Fibroblast of lung (primary cell): ENCODE measurements at regions not wholly inside any gene's neighbourhood (a gene's known extent, or its start where the extent isn't known, plus 50 kb on each side); places are given as distances from the start of the nearest gene placed in this dataset.

ENCODE experiments used
- DNase-seq, 2 donors: peaks; one replicate each; pipeline versions ENCODE4 v3.0.0 to v3.0.0-alpha.2; 2010; ENCODE audit warnings: low read depth in 2 of 2
- H2AFZ ChIP-seq: 2 replicates; pipeline ENCODE4 v1.5.1; 2012; ENCODE audit warnings: low read length, control low read depth, inconsistent platforms
- H3K27ac ChIP-seq: 2 replicates; pipeline ENCODE4 v1.5.1; 2011; ENCODE audit warnings: low read length, control low read depth; ENCODE audit not compliant: insufficient read depth
- H3K27me3 ChIP-seq: 2 replicates; pipeline ENCODE4 v1.5.1; 2011; ENCODE audit warnings: mild to moderate bottlenecking, low read length; ENCODE audit not compliant: control insufficient read depth, insufficient read depth
- H3K36me3 ChIP-seq: 2 replicates; pipeline ENCODE4 v1.5.1; 2011; ENCODE audit warnings: low read length; ENCODE audit not compliant: control insufficient read depth, insufficient read depth
- H3K4me1 ChIP-seq: 2 replicates; pipeline ENCODE4 v1.5.1; 2011; ENCODE audit warnings: low read length; ENCODE audit not compliant: control insufficient read depth, insufficient read depth; ENCODE audit errors: extremely low read depth
- H3K4me2 ChIP-seq: 2 replicates; pipeline ENCODE4 v1.5.1; 2011; ENCODE audit warnings: low read length, control low read depth; ENCODE audit not compliant: insufficient read depth; ENCODE audit errors: extremely low read depth
- H3K4me3 ChIP-seq, 4 experiments: fragments of 200-600 bp in 1 of 4; sonication (generic) in 1 of 4; replicated peaks in 1 of 4; 2 replicates each; pipeline ENCODE4 v1.5.1; 2011 to 2016; ENCODE audit warnings: low read length in 4 of 4, low read depth in 3 of 4, mild to moderate bottlenecking in 3 of 4, control low read depth in 2 of 4, inconsistent platforms in 1 of 4, mixed read lengths in 1 of 4; ENCODE audit not compliant: insufficient read depth in 1 of 4; ENCODE audit errors: control extremely low read depth in 1 of 4
- H3K79me2 ChIP-seq: 2 replicates; pipeline ENCODE4 v1.5.1; 2012; ENCODE audit warnings: mild to moderate bottlenecking, low read length, inconsistent platforms; ENCODE audit not compliant: control insufficient read depth, insufficient read depth
- H3K9ac ChIP-seq: 2 replicates; pipeline ENCODE4 v1.5.1; 2011; ENCODE audit warnings: mild to moderate bottlenecking, low read length, control low read depth; ENCODE audit not compliant: insufficient read depth
- H3K9me3 ChIP-seq: 2 replicates; pipeline ENCODE4 v1.5.1; 2012; ENCODE audit warnings: low read depth, low read length; ENCODE audit not compliant: control insufficient read depth, insufficient read depth
- H4K20me1 ChIP-seq: 2 replicates; pipeline ENCODE4 v1.5.1; 2011; ENCODE audit warnings: low read length; ENCODE audit not compliant: control insufficient read depth, insufficient read depth; ENCODE audit errors: extremely low read depth
- EZH2 ChIP-seq: IDR thresholded peaks from 2 replicates; pipeline ENCODE4 v1.5.1; 2012; ENCODE audit warnings: low read length, control low read depth, mild to moderate bottlenecking; ENCODE audit errors: missing control alignments
- TF ChIP-seq, protein P1 (sequence below), 2 donors: IDR thresholded peaks in 1 of 2; conservative IDR thresholded peaks in 1 of 2; 1 replicate in 1 of 2; 2 replicates in 1 of 2; pipeline ENCODE4 v1.5.1; 2011 to 2012; ENCODE audit warnings: low read length in 2 of 2, control low read depth in 1 of 2, inconsistent platforms in 1 of 2, low read depth in 1 of 2, mild to moderate bottlenecking in 1 of 2

DNA sequence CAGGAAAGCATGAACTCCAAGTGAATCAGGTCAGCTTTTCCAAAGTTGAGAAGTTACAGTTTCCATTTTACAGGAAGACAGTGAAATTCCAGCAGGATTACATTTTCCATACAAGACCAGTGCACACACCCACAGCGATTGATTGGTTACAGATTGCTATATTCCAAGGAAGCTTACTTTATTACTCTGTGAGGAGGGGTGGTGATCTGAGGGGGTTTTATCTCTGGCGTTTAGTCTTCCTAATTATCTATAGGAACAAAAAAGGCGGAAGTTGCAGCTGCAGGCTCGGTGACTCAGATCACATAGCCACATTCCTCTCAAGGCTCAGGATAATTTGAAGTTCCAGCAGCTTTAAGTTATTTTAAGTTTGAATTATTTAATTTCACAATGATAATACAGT, 450.4 kb upstream of the NMUR2 start:
- H4K20me1 ChIP-seq, result no peaks in the 10 kb centered on the region
- H3K4me1 ChIP-seq, result no peaks in the 10 kb centered on the region
- H3K4me3 ChIP-seq, result no peak overlapping the region
- H2AFZ ChIP-seq, result no peak overlapping the region
- H3K9ac ChIP-seq, result no peak overlapping the region
- DNase-seq, result no peak
- H3K79me2 ChIP-seq, result no peaks in the 10 kb centered on the region
- no peaks in the 10 kb centered on the region for H3K36me3 ChIP-seq
- no peak overlapping the region for H3K27ac ChIP-seq
- no peak overlapping the region for H3K4me2 ChIP-seq
- H3K27me3 ChIP-seq, result no peaks in the 10 kb centered on the region
- no peaks in the 10 kb centered on the region for H3K9me3 ChIP-seq
- TF ChIP-seq, protein P1, sequence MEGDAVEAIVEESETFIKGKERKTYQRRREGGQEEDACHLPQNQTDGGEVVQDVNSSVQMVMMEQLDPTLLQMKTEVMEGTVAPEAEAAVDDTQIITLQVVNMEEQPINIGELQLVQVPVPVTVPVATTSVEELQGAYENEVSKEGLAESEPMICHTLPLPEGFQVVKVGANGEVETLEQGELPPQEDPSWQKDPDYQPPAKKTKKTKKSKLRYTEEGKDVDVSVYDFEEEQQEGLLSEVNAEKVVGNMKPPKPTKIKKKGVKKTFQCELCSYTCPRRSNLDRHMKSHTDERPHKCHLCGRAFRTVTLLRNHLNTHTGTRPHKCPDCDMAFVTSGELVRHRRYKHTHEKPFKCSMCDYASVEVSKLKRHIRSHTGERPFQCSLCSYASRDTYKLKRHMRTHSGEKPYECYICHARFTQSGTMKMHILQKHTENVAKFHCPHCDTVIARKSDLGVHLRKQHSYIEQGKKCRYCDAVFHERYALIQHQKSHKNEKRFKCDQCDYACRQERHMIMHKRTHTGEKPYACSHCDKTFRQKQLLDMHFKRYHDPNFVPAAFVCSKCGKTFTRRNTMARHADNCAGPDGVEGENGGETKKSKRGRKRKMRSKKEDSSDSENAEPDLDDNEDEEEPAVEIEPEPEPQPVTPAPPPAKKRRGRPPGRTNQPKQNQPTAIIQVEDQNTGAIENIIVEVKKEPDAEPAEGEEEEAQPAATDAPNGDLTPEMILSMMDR (conservative IDR thresholded peaks at IDR 0.05 in 1 of 2, IDR thresholded peaks at IDR 0.05 in 1 of 2; ENCODE audit: low read depth in 1 of 2, low read length in 2 of 2), result no peak
- TF ChIP-seq EZH2, result no peak

DNA sequence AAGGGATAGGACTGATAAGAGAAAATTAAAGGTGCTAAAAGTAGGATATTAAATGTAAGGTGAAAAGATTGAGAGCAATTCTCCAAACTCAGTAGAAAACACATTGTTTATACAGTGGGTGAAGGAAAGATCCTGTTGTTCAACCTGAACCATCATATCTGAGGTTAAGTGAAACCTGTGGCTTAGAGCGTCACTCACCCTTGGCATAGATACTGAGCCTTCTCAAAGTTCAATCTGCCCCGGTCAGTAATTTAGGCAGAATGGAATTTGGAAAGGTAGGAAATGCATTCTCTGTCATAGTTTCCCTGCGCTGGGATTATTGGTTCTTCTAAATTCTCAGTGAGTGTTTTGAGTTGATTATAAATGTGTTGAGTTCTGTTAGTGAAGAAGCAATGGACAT, 456.2 kb upstream of the NMUR2 start:
- no peak for TF ChIP-seq EZH2
- DNase-seq, result no peak
- Histone ChIP-seq H3K4me3 (no peak overlapping the region), H3K27me3 (no peaks in the 10 kb centered on the region), H3K4me2 (no peak overlapping the region), H3K4me1 (no peaks in the 10 kb centered on the region), H3K79me2 (no peaks in the 10 kb centered on the region), H3K9me3 (no peaks in the 10 kb centered on the region), H4K20me1 (no peaks in the 10 kb centered on the region), H3K9ac (no peak overlapping the region), H3K36me3 (no peaks in the 10 kb centered on the region), H2AFZ (no peak overlapping the region), H3K27ac (no peak overlapping the region)

DNA sequence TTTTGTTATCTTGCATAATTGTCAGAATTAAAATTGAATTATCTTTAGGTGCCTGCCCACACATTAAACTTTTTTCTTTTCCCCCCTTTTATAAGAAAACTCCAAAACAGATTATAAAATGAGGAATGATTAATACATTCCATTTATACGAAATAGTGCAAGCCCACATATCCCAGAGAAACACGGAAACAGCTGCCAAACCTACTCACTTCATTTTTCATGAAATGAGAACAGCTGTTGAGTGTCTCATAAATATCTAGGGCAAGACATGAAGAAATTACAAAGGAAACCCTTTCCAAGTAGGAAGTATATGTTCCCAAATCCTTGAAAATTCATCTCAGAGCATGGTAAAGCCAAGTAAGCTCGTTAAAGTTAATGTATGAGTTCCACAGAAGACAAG, 459.4 kb upstream of the NMUR2 start:
- Histone ChIP-seq H3K4me2 (no peak overlapping the region), H4K20me1 (no peaks in the 10 kb centered on the region), H3K27ac (no peak overlapping the region), H3K79me2 (no peaks in the 10 kb centered on the region), H3K27me3 (no peaks in the 10 kb centered on the region), H3K9me3 (no peaks in the 10 kb centered on the region), H3K9ac (no peak overlapping the region), H3K4me1 (no peaks in the 10 kb centered on the region), H2AFZ (no peak overlapping the region), H3K4me3 (no peak overlapping the region), H3K36me3 (no peaks in the 10 kb centered on the region)
- DNase-seq, result no peak
- TF ChIP-seq, protein P1 (conservative IDR thresholded peaks at IDR 0.05 in 1 of 2, IDR thresholded peaks at IDR 0.05 in 1 of 2; ENCODE audit: low read depth in 1 of 2, low read length in 2 of 2), result no peak
- TF ChIP-seq EZH2, result no peak

DNA sequence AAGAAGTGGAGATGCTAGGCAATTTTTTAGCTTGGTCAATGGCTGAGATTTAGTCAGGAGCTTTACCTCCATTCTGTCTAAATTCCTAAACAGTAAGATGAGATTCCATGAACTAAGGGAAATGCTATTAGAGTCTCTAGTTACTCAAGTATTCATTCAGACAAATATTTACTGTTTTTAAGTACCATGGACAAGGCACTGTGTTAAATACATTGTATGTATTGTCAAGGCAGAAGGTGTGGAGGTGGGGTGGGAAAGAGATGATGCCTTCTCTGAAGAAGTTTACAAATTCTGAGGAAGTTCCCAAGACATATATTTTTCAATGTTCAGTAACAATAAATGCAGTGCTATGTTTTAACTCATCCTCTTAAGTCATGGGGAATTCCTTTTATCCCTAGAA, 459.9 kb upstream of the NMUR2 start:
- Histone ChIP-seq H3K4me1 (no peaks in the 10 kb centered on the region), H4K20me1 (no peaks in the 10 kb centered on the region), H3K27me3 (no peaks in the 10 kb centered on the region), H2AFZ (no peak overlapping the region), H3K36me3 (no peaks in the 10 kb centered on the region), H3K9ac (no peak overlapping the region), H3K4me2 (no peak overlapping the region), H3K4me3 (no peak overlapping the region), H3K9me3 (no peaks in the 10 kb centered on the region), H3K79me2 (no peaks in the 10 kb centered on the region), H3K27ac (no peak overlapping the region)
- no peak for DNase-seq
- TF ChIP-seq EZH2, result no peak
- TF ChIP-seq, protein P1 (conservative IDR thresholded peaks at IDR 0.05 in 1 of 2, IDR thresholded peaks at IDR 0.05 in 1 of 2; ENCODE audit: low read depth in 1 of 2, low read length in 2 of 2), result no peak
